ENCODE measurements at regions not wholly inside any gene's neighbourhood (a gene's known extent, or its start where the extent isn't known, plus 50 kb on each side); places are given as distances from the start of the nearest gene placed in this dataset.
"Not testable (repeated sequence)": the region's sequence is repeated elsewhere in the genome, so short reads cannot be mapped to it uniquely, and the experiment has no call there.

GRCh38 chr5:97998941-97999340 is 774.5 kb upstream of the RGMB start:
- no peak for ATAC-seq
- no peaks in the 10 kb centered on the region for H3K9me3 ChIP-seq
- intact Hi-C loops (cut with DNase I, micrococcal nuclease), result no loop called here

GRCh38 chr5:98004463-98004862 is 769.0 kb upstream of the RGMB start:
- intact Hi-C loops (cut with DNase I, micrococcal nuclease), result no loop called here
- no peak for TF ChIP-seq CTCF (IDR thresholded peaks at IDR 0.05)

More at GRCh38 chr5:97998941-97999340, 774.5 kb upstream of the RGMB start:
- TF ChIP-seq CTCF (IDR thresholded peaks at IDR 0.05), result no peak
- DNase-seq, result no peak
- H3K4me3 ChIP-seq, result no peak overlapping the region
- no peaks in the 10 kb centered on the region for H3K36me3 ChIP-seq (ENCODE audit: low read depth)
- no peaks in the 10 kb centered on the region for H3K4me1 ChIP-seq (ENCODE audit: low read depth)

GRCh38 chr5:98016771-98017170 is 756.7 kb upstream of the RGMB start:
- Histone ChIP-seq H3K36me3 (ENCODE audit: low read depth) (no peaks in the 10 kb centered on the region), H3K9me3 (no peaks in the 10 kb centered on the region), H3K4me1 (ENCODE audit: low read depth) (no peaks in the 10 kb centered on the region), H3K4me3 (no peak overlapping the region)
- no peak for TF ChIP-seq CTCF (IDR thresholded peaks at IDR 0.05)
- no peak for ATAC-seq
- no peak for DNase-seq
- intact Hi-C loops (cut with DNase I, micrococcal nuclease), result no loop called here

More at GRCh38 chr5:98004463-98004862, 769.0 kb upstream of the RGMB start:
- Histone ChIP-seq H3K4me3 (no peak overlapping the region), H3K9me3 (no peaks in the 10 kb centered on the region), H3K36me3 (ENCODE audit: low read depth) (no peaks in the 10 kb centered on the region), H3K4me1 (ENCODE audit: low read depth) (no peaks in the 10 kb centered on the region)
- no peak for DNase-seq
- ATAC-seq, result no peak

- ATAC-seq; H3K4me1 ChIP-seq (ENCODE audit: low read depth); H3K9me3 ChIP-seq; H3K4me3 ChIP-seq; H3K36me3 ChIP-seq (ENCODE audit: low read depth); intact Hi-C loops (cut with DNase I, micrococcal nuclease); DNase-seq: not testable (repeated sequence)
Measured at GRCh38 chr5:98030273-98030672, 743.2 kb upstream of the RGMB start.

GRCh38 chr5:98031036-98031435 is 742.4 kb upstream of the RGMB start:
- intact Hi-C loops (cut with DNase I, micrococcal nuclease); DNase-seq; H3K36me3 ChIP-seq (ENCODE audit: low read depth); H3K4me1 ChIP-seq (ENCODE audit: low read depth); H3K9me3 ChIP-seq; ATAC-seq; H3K4me3 ChIP-seq: not testable (repeated sequence)

GRCh38 chr5:98031496-98031895 is 742.0 kb upstream of the RGMB start:
- H3K36me3 ChIP-seq (ENCODE audit: low read depth), result no peaks in the 10 kb centered on the region
- DNase-seq (no peak), ATAC-seq (no peak)
- TF ChIP-seq CTCF (IDR thresholded peaks at IDR 0.05), result no peak
- intact Hi-C loops (cut with DNase I, micrococcal nuclease), result no loop called here
- H3K9me3 ChIP-seq, result no peaks in the 10 kb centered on the region
- H3K4me1 ChIP-seq (ENCODE audit: low read depth), result no peaks in the 10 kb centered on the region
- H3K4me3 ChIP-seq, result no peak overlapping the region

GRCh38 chr5:98031926-98032325 is 741.5 kb upstream of the RGMB start:
- ATAC-seq, result no peak
- H3K4me3 ChIP-seq, result no peak overlapping the region

More at GRCh38 chr5:98031926-98032325, 741.5 kb upstream of the RGMB start:
- Histone ChIP-seq H3K36me3 (ENCODE audit: low read depth) (no peaks in the 10 kb centered on the region), H3K4me1 (ENCODE audit: low read depth) (no peaks in the 10 kb centered on the region), H3K9me3 (no peaks in the 10 kb centered on the region)
- no peak for TF ChIP-seq CTCF (IDR thresholded peaks at IDR 0.05)
- DNase-seq, result no peak
- intact Hi-C loops (cut with DNase I, micrococcal nuclease), result no loop called here
